Gastrocnemius medialis (tissue), 4 donors: ENCODE measurements at regions not wholly inside any gene's neighbourhood (a gene's known extent, or its start where the extent isn't known, plus 50 kb on each side); places are given as distances from the start of the nearest gene placed in this dataset.

Experiments used
- ATAC-seq, 2 donors: fragments of 150-250 bp; one replicate each; pipeline ENCODE4 v1.9.1; 2016
- DNase-seq, 2 donors: peaks; one replicate each; pipeline ENCODE4 v3.0.0-alpha.2; 2019
- H3K27ac ChIP-seq, 4 donors: fragments of 200-600 bp; sonication (generic); 1 replicate in 1 of 4; 2 replicates in 3 of 4; pipeline ENCODE4 v1.5.1; 2016 to 2018; ENCODE audit warnings: mild to moderate bottlenecking in 2 of 4, moderate library complexity in 1 of 4
- H3K27me3 ChIP-seq, 3 donors: fragments of 200-600 bp; sonication (generic) in 2 of 3; 1 replicate in 1 of 3; 2 replicates in 2 of 3; pipeline versions ENCODE4 v1.5.1 to v1.6.0; 2016 to 2019; ENCODE audit warnings: mild to moderate bottlenecking in 1 of 3, moderate library complexity in 1 of 3
- H3K36me3 ChIP-seq, 2 donors: fragments of 200-600 bp; sonication (generic) in 1 of 2; one replicate each; pipeline ENCODE4 v1.5.1; 2017 to 2018
- H3K4me1 ChIP-seq, 2 donors: fragments of 200-600 bp; sonication (generic) in 1 of 2; one replicate each; pipeline ENCODE4 v1.5.1; 2016 to 2017; ENCODE audit warnings: mild to moderate bottlenecking in 2 of 2
- H3K4me3 ChIP-seq, 4 donors: fragments of 200-600 bp; sonication (generic) in 3 of 4; 1 replicate in 1 of 4; 2 replicates in 3 of 4; pipeline ENCODE4 v1.5.1; 2016 to 2019; ENCODE audit warnings: mild to moderate bottlenecking in 2 of 4
- H3K9me3 ChIP-seq, 3 donors: fragments of 200-600 bp; sonication (generic) in 2 of 3; 1 replicate in 1 of 3; 2 replicates in 2 of 3; pipeline ENCODE4 v1.5.1; 2016 to 2019
- CTCF ChIP-seq, 5 experiments: fragments of 450-650 bp in 3 of 5; fragments of 200-600 bp in 2 of 5; sonication (generic) in 2 of 5; IDR thresholded peaks in 4 of 5; conservative IDR thresholded peaks in 1 of 5; 1 replicate in 4 of 5; 2 replicates in 1 of 5; pipeline ENCODE4 v1.5.1; 2016 to 2019; ENCODE audit warnings: antibody characterized with exemption in 5 of 5, mild to moderate bottlenecking in 3 of 5, moderate library complexity in 3 of 5
- POLR2A ChIP-seq, 2 donors: fragments of 450-650 bp; IDR thresholded peaks; one replicate each; pipeline ENCODE4 v1.6.1; 2017; ENCODE audit warnings: antibody characterized with exemption in 2 of 2, mild to moderate bottlenecking in 2 of 2, moderate library complexity in 2 of 2
- in situ Hi-C, 4 donors: fragments of 200-750 bp; cut with MboI; loops; one replicate each; pipeline versions ENCODE4 v1.15.0 to v1.8.0; 2017; ENCODE audit warnings: low sequenced_read_pairs in 4 of 4
- intact Hi-C: fragments of 100-400 bp; cut with DNase I; formaldehyde crosslinking; loops from one replicate; pipeline ENCODE4 v1.15.1; 2023; ENCODE audit warnings: low total_unique reads

- no peaks in the 10 kb centered on the region for H3K4me1 ChIP-seq
- peak in 1 of 2 donors; percentile 39 for ATAC-seq
- no peaks in the 10 kb centered on the region for H3K36me3 ChIP-seq
- no peak overlapping the region for H3K27ac ChIP-seq
- H3K27me3 ChIP-seq, result no peaks in the 10 kb centered on the region
- H3K9me3 ChIP-seq, result no peaks in the 10 kb centered on the region
- TF ChIP-seq CTCF (IDR thresholded peaks at IDR 0.05 in 4 of 5, conservative IDR thresholded peaks at IDR 0.05 in 1 of 5) (no peak), POLR2A (IDR thresholded peaks at IDR 0.05) (no peak)
- in situ Hi-C loops, result no loop called here
- peak in 1 of 2 donors; percentile 36 for DNase-seq
- intact Hi-C loops, result no loop called here
- no peak overlapping the region for H3K4me3 ChIP-seq
These were observed 150.4 kb downstream of the CXCL12 start for GRCh38 chr10:44234483-44234875.

- intact Hi-C loops (no loop called here), in situ Hi-C loops (no loop called here)
- H3K27me3 ChIP-seq, result no peaks in the 10 kb centered on the region
- no peak for ATAC-seq
- H3K4me3 ChIP-seq, result no peak overlapping the region
- DNase-seq, result no peak
- H3K27ac ChIP-seq, result no peak overlapping the region
- no peaks in the 10 kb centered on the region for H3K36me3 ChIP-seq
- no peaks in the 10 kb centered on the region for H3K4me1 ChIP-seq
- no peak for TF ChIP-seq CTCF (IDR thresholded peaks at IDR 0.05 in 4 of 5, conservative IDR thresholded peaks at IDR 0.05 in 1 of 5)
- no peak for TF ChIP-seq POLR2A (IDR thresholded peaks at IDR 0.05)
- no peaks in the 10 kb centered on the region for H3K9me3 ChIP-seq
These were observed 151.1 kb downstream of the CXCL12 start for GRCh38 chr10:44233561-44234482.

DNA sequence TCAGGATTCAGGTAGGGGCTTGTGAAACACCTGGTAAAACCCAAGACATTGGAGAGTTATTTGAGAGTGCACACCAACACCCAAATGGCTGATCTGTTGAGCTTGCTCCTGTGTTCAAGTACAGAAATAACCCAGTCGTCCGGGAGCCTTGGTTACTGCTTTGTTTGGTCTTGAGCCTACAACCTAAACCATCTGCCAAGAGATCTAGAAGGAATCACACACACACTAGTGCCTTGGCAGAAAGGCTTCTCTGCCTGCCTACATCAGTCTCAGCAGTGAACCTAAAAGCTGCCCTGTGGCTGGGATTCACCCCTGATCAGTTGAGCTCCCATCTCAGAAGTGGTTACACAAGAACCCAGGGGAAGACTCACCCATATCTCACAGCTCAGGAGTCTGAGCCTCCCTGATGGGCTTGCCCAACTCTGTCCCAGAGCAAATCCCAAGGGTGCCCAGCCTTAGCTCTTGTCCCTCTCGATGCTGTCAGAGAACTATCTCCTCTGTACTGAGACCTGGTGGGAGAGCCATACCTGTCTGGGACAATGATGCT lies 167.6 kb downstream of the CXCL12 start:
- ATAC-seq (no peak), DNase-seq (no peak)
- H3K36me3 ChIP-seq, result no peaks in the 10 kb centered on the region
- H3K4me3 ChIP-seq, result no peak overlapping the region
- intact Hi-C loops, result no loop called here
- in situ Hi-C loops, result no loop called here
- no peaks in the 10 kb centered on the region for H3K27me3 ChIP-seq
- TF ChIP-seq POLR2A (IDR thresholded peaks at IDR 0.05) (no peak), CTCF (IDR thresholded peaks at IDR 0.05 in 4 of 5, conservative IDR thresholded peaks at IDR 0.05 in 1 of 5) (no peak)
- no peaks in the 10 kb centered on the region for H3K9me3 ChIP-seq
- H3K27ac ChIP-seq, result no peak overlapping the region
- no peaks in the 10 kb centered on the region for H3K4me1 ChIP-seq

- Histone ChIP-seq H3K27ac (no peak overlapping the region), H3K9me3 (no peaks in the 10 kb centered on the region), H3K4me1 (no peaks in the 10 kb centered on the region), H3K27me3 (no peaks in the 10 kb centered on the region), H3K4me3 (no peak overlapping the region), H3K36me3 (no peaks in the 10 kb centered on the region)
- no peak for ATAC-seq
- in situ Hi-C loops (no loop called here), intact Hi-C loops (no loop called here)
- no peak for DNase-seq
- TF ChIP-seq CTCF (IDR thresholded peaks at IDR 0.05 in 4 of 5, conservative IDR thresholded peaks at IDR 0.05 in 1 of 5) (no peak), POLR2A (IDR thresholded peaks at IDR 0.05) (no peak)
These were observed 168.8 kb downstream of the CXCL12 start for GRCh38 chr10:44216073-44216472.
